Activated CD4-positive, alpha-beta T cell treated with anti-CD3 and anti-CD28 coated beads, Interleukin-2, amount 50 U/mL, for 24 hours (primary cell): ENCODE measurements at regions not wholly inside any gene's neighbourhood (a gene's known extent, or its start where the extent isn't known, plus 50 kb on each side); places are given as distances from the start of the nearest gene placed in this dataset.
"Not testable (repeated sequence)": the region's sequence is repeated elsewhere in the genome, so short reads cannot be mapped to it uniquely, and the experiment has no call there.

ENCODE experiments used
- DNase-seq, 2 donors: peaks; one replicate each; pipeline ENCODE4 v3.0.0-alpha.2; 2020; ENCODE audit warnings: low read depth in 1 of 2, low spot score in 1 of 2

GRCh38 chr1:29569971-29570634 lies 333.8 kb downstream of the PTPRU start:
- DNase-seq, result no peak

- no peak for DNase-seq
Observed at GRCh38 chr1:29567257-29567656, 330.9 kb downstream of the PTPRU start.

GRCh38 chr1:29565490-29565889 lies 329.2 kb downstream of the PTPRU start:
- no peak for DNase-seq

- DNase-seq, result no peak
Observed at GRCh38 chr1:29563571-29563970, 327.2 kb downstream of the PTPRU start.

GRCh38 chr1:29563092-29563491 lies 326.8 kb downstream of the PTPRU start:
- DNase-seq, result no peak

- DNase-seq, result no peak
Observed at GRCh38 chr1:29559056-29559455, 322.7 kb downstream of the PTPRU start.

- DNase-seq, result no peak
Observed at GRCh38 chr1:29557701-29558600, 321.6 kb downstream of the PTPRU start.

- DNase-seq, result no peak
Observed at GRCh38 chr1:29557066-29557465, 320.7 kb downstream of the PTPRU start.

GRCh38 chr1:29556657-29557056 lies 320.3 kb downstream of the PTPRU start:
- no peak for DNase-seq

- no peak for DNase-seq
Observed at GRCh38 chr1:29555043-29555620, 318.8 kb downstream of the PTPRU start.

- DNase-seq, result no peak
Observed at GRCh38 chr1:29554208-29554778, 318.0 kb downstream of the PTPRU start.

GRCh38 chr1:29551123-29551936 lies 315.0 kb downstream of the PTPRU start:
- DNase-seq, result no peak

GRCh38 chr1:29550119-29550841 lies 314.0 kb downstream of the PTPRU start:
- no peak for DNase-seq

- not testable (repeated sequence) for DNase-seq
Observed at GRCh38 chr1:29549728-29550118, 313.4 kb downstream of the PTPRU start.

GRCh38 chr1:29549001-29549400 lies 312.7 kb downstream of the PTPRU start:
- no peak for DNase-seq

GRCh38 chr1:29548091-29548490 lies 311.8 kb downstream of the PTPRU start:
- DNase-seq, result no peak

- no peak for DNase-seq
Observed at GRCh38 chr1:29547300-29547699, 311.0 kb downstream of the PTPRU start.

GRCh38 chr1:29546496-29546895 lies 310.2 kb downstream of the PTPRU start:
- DNase-seq, result no peak

- no peak for DNase-seq
Observed at GRCh38 chr1:29544406-29544805, 308.1 kb downstream of the PTPRU start.

- DNase-seq, result no peak
Observed at GRCh38 chr1:29543586-29543985, 307.3 kb downstream of the PTPRU start.
